H1 (cell line): ENCODE measurements at regions not wholly inside any gene's neighbourhood (a gene's known extent, or its start where the extent isn't known, plus 50 kb on each side); places are given as distances from the start of the nearest gene placed in this dataset.

Experiments
- CTCF ChIA-PET: fragments of 300-600 bp; sonication (Branson Sonifier 250); formaldehyde crosslinking; loops from one replicate; lab custom pipeline; 2021; ENCODE audit not compliant: partially characterized antibody; lab: Charles Lee
- POLR2A ChIA-PET: fragments of 300-600 bp; sonication (Branson Sonifier 250); formaldehyde crosslinking; loops from one replicate; lab custom pipeline; 2021; ENCODE audit warnings: inconsistent platforms; ENCODE audit not compliant: partially characterized antibody; lab: Charles Lee
- DNase-seq, 2 experiments: peaks; one replicate each; pipeline versions ENCODE4 v3.0.0 to v3.0.0-alpha.2; 2010 to 2022; ENCODE audit warnings: low spot score in 2 of 2, low read depth in 1 of 2, mixed read lengths in 1 of 2
- FAIRE-seq: peaks from 2 replicates; lab custom pipeline; 2011; peaks lifted over from hg19 to GRCh38; lab: Jason Lieb, UNC
- H2AFZ ChIP-seq: 2 replicates; pipeline ENCODE4 v1.8.1; 2012; ENCODE audit warnings: low read length, inconsistent platforms
- H2AK5ac ChIP-seq: 2 replicates; pipeline ENCODE4 v1.6.1; 2013; ENCODE audit warnings: low read depth, low read length
- H2BK120ac ChIP-seq: replicated peaks from 2 replicates; pipeline ENCODE3; 2013; ENCODE audit warnings: low read depth, low read length, inconsistent platforms
- H2BK12ac ChIP-seq: 2 replicates; pipeline ENCODE4 v1.6.1; 2013; ENCODE audit warnings: low read depth, low read length
- H2BK15ac ChIP-seq: 2 replicates; pipeline ENCODE4 v1.6.1; 2013; ENCODE audit warnings: low read length
- H2BK20ac ChIP-seq: 2 replicates; pipeline ENCODE4 v1.6.1; 2013; ENCODE audit warnings: low read length
- H2BK5ac ChIP-seq: 2 replicates; pipeline ENCODE4 v1.6.1; 2013; ENCODE audit warnings: low read depth, low read length
- H3K14ac ChIP-seq: 2 replicates; pipeline ENCODE4 v1.6.1; 2013; ENCODE audit warnings: inconsistent platforms; ENCODE audit not compliant: insufficient read length
- H3K18ac ChIP-seq: 2 replicates; pipeline ENCODE4 v1.6.1; 2013; ENCODE audit warnings: low read length; ENCODE audit errors: extremely low read depth
- H3K23ac ChIP-seq: 2 replicates; pipeline ENCODE4 v1.6.1; 2013; ENCODE audit warnings: inconsistent platforms; ENCODE audit not compliant: insufficient read length
- H3K23me2 ChIP-seq: 2 replicates; pipeline ENCODE4 v1.6.1; 2013; ENCODE audit warnings: low read depth, low read length
- H3K27ac ChIP-seq: 2 replicates; pipeline ENCODE4 v1.6.1; 2011; ENCODE audit warnings: low read depth, low read length, inconsistent platforms
- H3K27me3 ChIP-seq, 4 experiments: replicated peaks in 1 of 4; 1 replicate in 1 of 4; 2 replicates in 3 of 4; pipeline versions ENCODE4 v1.6.1 to v1.8.1; 2011 to 2013; ENCODE audit warnings: low read length in 3 of 4, mild to moderate bottlenecking in 3 of 4, inconsistent platforms in 2 of 4, mixed read lengths in 2 of 4, moderate library complexity in 1 of 4; ENCODE audit not compliant: control insufficient read depth in 3 of 4, insufficient read depth in 3 of 4; ENCODE audit errors: extremely low read depth in 1 of 4
- H3K36me3 ChIP-seq, 4 experiments: 2 replicates each; pipeline versions ENCODE4 v1.6.1 to v1.8.1; 2011 to 2013; ENCODE audit warnings: mild to moderate bottlenecking in 4 of 4, low read length in 3 of 4, moderate library complexity in 2 of 4, control low read depth in 1 of 4, inconsistent platforms in 1 of 4; ENCODE audit not compliant: insufficient read depth in 4 of 4, control insufficient read depth in 2 of 4
- H3K4ac ChIP-seq: replicated peaks from 2 replicates; pipeline ENCODE3; 2013; ENCODE audit warnings: low read length, low read depth, mixed read lengths, inconsistent platforms; ENCODE audit not compliant: insufficient read length
- H3K4me1 ChIP-seq, 4 experiments: replicated peaks in 1 of 4; 1 replicate in 1 of 4; 2 replicates in 3 of 4; pipeline versions ENCODE4 v1.6.1 to v1.8.1; 2011 to 2013; ENCODE audit warnings: low read length in 3 of 4, inconsistent platforms in 2 of 4, mixed read lengths in 1 of 4; ENCODE audit not compliant: insufficient read depth in 4 of 4, control insufficient read depth in 3 of 4
- H3K4me2 ChIP-seq, 2 experiments: 2 replicates each; pipeline versions ENCODE4 v1.6.1 to v1.8.1; 2011 to 2013; ENCODE audit warnings: low read depth in 2 of 2, low read length in 2 of 2, control low read depth in 1 of 2, inconsistent platforms in 1 of 2, mild to moderate bottlenecking in 1 of 2; ENCODE audit not compliant: insufficient read depth in 1 of 2
- H3K4me3 ChIP-seq, 4 experiments: fragments of 200-600, 300-600 bp in 1 of 4; sonication (generic), shearing (Covaris generic), sonication (Bioruptor Twin) in 1 of 4; 2 replicates each; pipeline versions ENCODE4 v1.5.1 to v1.8.1; 2011 to 2016; ENCODE audit warnings: low read length in 4 of 4, low read depth in 3 of 4, control low read depth in 2 of 4, inconsistent platforms in 2 of 4, mild to moderate bottlenecking in 2 of 4, mixed read lengths in 1 of 4, moderate library complexity in 1 of 4; ENCODE audit not compliant: insufficient read depth in 2 of 4; ENCODE audit errors: extremely low read depth in 1 of 4
- H3K56ac ChIP-seq: replicated peaks from 2 replicates; pipeline ENCODE3; 2013; ENCODE audit warnings: low read depth, mild to moderate bottlenecking, mixed read lengths, low read length, inconsistent platforms; ENCODE audit not compliant: insufficient read length
- H3K79me1 ChIP-seq: 2 replicates; pipeline ENCODE4 v1.6.1; 2013; ENCODE audit warnings: low read depth, low read length, control low read depth
- H3K79me2 ChIP-seq, 2 experiments: 2 replicates each; pipeline versions ENCODE4 v1.6.1 to v1.8.1; 2012 to 2013; ENCODE audit warnings: low read length in 2 of 2, mild to moderate bottlenecking in 2 of 2, inconsistent platforms in 1 of 2; ENCODE audit not compliant: insufficient read depth in 2 of 2, control insufficient read depth in 1 of 2
- H3K9ac ChIP-seq, 4 experiments: replicated peaks in 1 of 4; 1 replicate in 1 of 4; 2 replicates in 3 of 4; pipeline versions ENCODE4 v1.6.1 to v1.8.1; 2011 to 2013; ENCODE audit warnings: low read depth in 3 of 4, low read length in 3 of 4, control low read depth in 2 of 4, mild to moderate bottlenecking in 2 of 4, moderate library complexity in 2 of 4, inconsistent platforms in 1 of 4; ENCODE audit errors: extremely low read depth in 1 of 4
- H3K9me3 ChIP-seq, 2 experiments: 2 replicates each; pipeline versions ENCODE4 v1.6.1 to v1.8.1; 2012 to 2013; ENCODE audit warnings: mild to moderate bottlenecking in 2 of 2, moderate library complexity in 2 of 2, control low read depth in 1 of 2, inconsistent platforms in 1 of 2, low read depth in 1 of 2, low read length in 1 of 2, mixed read lengths in 1 of 2; ENCODE audit not compliant: insufficient read depth in 2 of 2
- H4K20me1 ChIP-seq, 2 experiments: replicated peaks in 1 of 2; 2 replicates each; pipeline versions ENCODE3 to v1.8.1; 2011 to 2013; ENCODE audit warnings: inconsistent platforms in 2 of 2, low read length in 2 of 2, mild to moderate bottlenecking in 1 of 2; ENCODE audit not compliant: insufficient read depth in 2 of 2, control insufficient read depth in 1 of 2
- H4K5ac ChIP-seq: 2 replicates; pipeline ENCODE4 v1.6.1; 2013; ENCODE audit warnings: low read length, low read depth, mixed read lengths, inconsistent platforms; ENCODE audit not compliant: insufficient read length
- H4K8ac ChIP-seq: 2 replicates; pipeline ENCODE4 v1.8.0; 2013; ENCODE audit warnings: mild to moderate bottlenecking, moderate library complexity, low read length, inconsistent platforms; ENCODE audit not compliant: insufficient read depth; ENCODE audit errors: extremely low read depth
- H4K91ac ChIP-seq: replicated peaks from 2 replicates; pipeline ENCODE3; 2013; ENCODE audit warnings: low read length, mixed read lengths, inconsistent platforms; ENCODE audit not compliant: insufficient read length
- ASH2L ChIP-seq: fragments of 200-600, 300-600 bp; sonication (generic); IDR thresholded peaks from one replicate; pipeline ENCODE4 v1.7.1; 2017; ENCODE audit warnings: low read length
- BACH1 ChIP-seq: IDR thresholded peaks from 2 replicates; pipeline ENCODE4 v1.6.1; 2012; ENCODE audit warnings: low read length, improper control_type of control experiment
- BRCA1 ChIP-seq: IDR thresholded peaks from 2 replicates; pipeline ENCODE4 v1.6.1; 2012; ENCODE audit warnings: low read depth, low read length, improper control_type of control experiment
- CTBP2 ChIP-seq: IDR thresholded peaks from 2 replicates; pipeline ENCODE4 v1.7.0; 2011; ENCODE audit warnings: borderline replicate concordance, mild to moderate bottlenecking, moderate library complexity, mixed read lengths, low read length; ENCODE audit not compliant: insufficient read depth, insufficient read length
- EZH2 ChIP-seq: fragments of 200-600 bp; sonication (generic); IDR thresholded peaks from 2 replicates; pipeline ENCODE4 v1.7.1; 2012; ENCODE audit warnings: low read depth, mild to moderate bottlenecking, moderate library complexity, low read length, inconsistent platforms; ENCODE audit not compliant: severe bottlenecking
- GABPA ChIP-seq: IDR thresholded peaks from 2 replicates; pipeline ENCODE4 v1.6.1; 2011; ENCODE audit warnings: mild to moderate bottlenecking, low read length, moderate library complexity, borderline replicate concordance; ENCODE audit not compliant: insufficient read depth
- HDAC2 ChIP-seq, 2 experiments: fragments of 300-600 bp in 1 of 2; sonication (generic) in 1 of 2; IDR thresholded peaks; 2 replicates each; pipeline ENCODE4 v1.6.1; 2011 to 2012; ENCODE audit warnings: low read depth in 2 of 2, low read length in 2 of 2, mild to moderate bottlenecking in 2 of 2, moderate library complexity in 2 of 2, borderline replicate concordance in 1 of 2, inconsistent platforms in 1 of 2
- KDM5A ChIP-seq: fragments of 200-600 bp; IDR thresholded peaks from 2 replicates; pipeline ENCODE4 v1.7.1; 2012; ENCODE audit warnings: mild to moderate bottlenecking, low read length, inconsistent platforms, mixed read lengths
- POLR2A ChIP-seq, 2 experiments: IDR thresholded peaks; 1 replicate in 1 of 2; 2 replicates in 1 of 2; pipeline ENCODE4 v1.6.1; 2011; ENCODE audit warnings: low read depth in 2 of 2, low read length in 2 of 2, mild to moderate bottlenecking in 2 of 2; ENCODE audit errors: control extremely low read depth in 1 of 2
- RNF2 ChIP-seq: fragments of 200-900, 300-1000 bp; sonication (generic); IDR thresholded peaks from 2 replicates; pipeline ENCODE4 v1.7.1; 2016; ENCODE audit warnings: borderline replicate concordance, low read depth, mild to moderate bottlenecking, antibody characterized with exemption, low read length; ENCODE audit not compliant: poor library complexity, severe bottlenecking; ENCODE audit errors: missing control alignments
- SAP30 ChIP-seq: fragments of 300-600 bp; sonication (generic); IDR thresholded peaks from 2 replicates; pipeline ENCODE4 v1.7.1; 2012; ENCODE audit warnings: low read length, moderate library complexity, mild to moderate bottlenecking, inconsistent platforms; ENCODE audit not compliant: insufficient read depth, insufficient replicate concordance
- ZNF274 ChIP-seq: IDR thresholded peaks from 2 replicates; pipeline ENCODE4 v1.7.0; 2012; ENCODE audit warnings: low read length, borderline replicate concordance; ENCODE audit errors: extremely low read depth
- WGBS, 2 experiments: shearing (Covaris generic) in 1 of 2; methylation state at CpG; one replicate each; pipeline versions ENCODE4 v1.1.6 to v1.1.7; 2013 to 2015; ENCODE audit warnings: low lambda C conversion rate in 2 of 2, mixed read lengths in 2 of 2, inconsistent platforms in 1 of 2, low coverage in 1 of 2, missing lambda C conversion rate in 1 of 2; ENCODE audit not compliant: insufficient replicate concordance in 2 of 2, insufficient coverage in 1 of 2, insufficient read length in 1 of 2; ENCODE audit errors: extremely low coverage in 1 of 2, missing lambda C conversion rate in 1 of 2; 5-methylcytosine and 5-hydroxymethylcytosine counted together

- Histone ChIP-seq H3K18ac (no peak overlapping the region), H3K27ac (no peak overlapping the region), H3K23ac (no peak overlapping the region), H4K8ac (no peak overlapping the region), H3K4ac (no peak overlapping the region), H3K4me3 (no peak overlapping the region), H3K79me2 (no peaks in the 10 kb centered on the region), H4K91ac (no peak overlapping the region), H2BK5ac (no peak overlapping the region), H3K23me2 (no peaks in the 10 kb centered on the region), H2BK120ac (no peak overlapping the region), H3K14ac (no peak overlapping the region), H3K4me2 (no peak overlapping the region), H4K5ac (no peak overlapping the region), H3K4me1 (peaks cover 2 to 9% (median 5%) of the 10 kb centered on the region in 4 experiments; a peak in 4 of 7 replicates), H2BK20ac (no peak overlapping the region), H3K9ac (no peak overlapping the region), H3K56ac (no peak overlapping the region), H3K9me3 (no peaks in the 10 kb centered on the region), H3K36me3 (no peaks in the 10 kb centered on the region), H3K79me1 (no peaks in the 10 kb centered on the region), H4K20me1 (no peaks in the 10 kb centered on the region), H2AFZ (no peak overlapping the region), H2BK12ac (no peak overlapping the region), H3K27me3 (no peaks in the 10 kb centered on the region), H2AK5ac (no peak overlapping the region), H2BK15ac (no peak overlapping the region)
- CTCF ChIA-PET: interaction anchor here (1.0 to 1.3 kb wide), 2 partner anchors 12 to 117 kb away, joined by 3 to 5 read pairs; no protein-coding TSS in a partner anchor
- no peak for DNase-seq
- WGBS, 2 experiments: 93% methylated on average over 4 of the region's 4 CpGs; no CpG with 5 or more reads in 1 of the 2 experiments
- TF ChIP-seq BRCA1 (no peak), SAP30 (no peak), BACH1 (no peak), HDAC2 (IDR thresholded peaks at IDR 0.05; ENCODE audit: borderline replicate concordance in 1 of 2, low read depth in 2 of 2, low read length in 2 of 2) (no peak), RNF2 (no peak), ASH2L (no peak), CTBP2 (no peak), GABPA (no peak), EZH2 (no peak), ZNF274 (no peak), POLR2A (IDR thresholded peaks at IDR 0.05; ENCODE audit: control extremely low read depth in 1 of 2, low read depth in 2 of 2, low read length in 2 of 2) (no peak), KDM5A (no peak)
- POLR2A ChIA-PET: no interaction called here
- no peak for FAIRE-seq
Observed at GRCh38 chr9:108001237-108001636, 511.7 kb upstream of the KLF4 start.
